Muscle of leg (tissue), 3 donors: ENCODE measurements at regions not wholly inside any gene's neighbourhood (a gene's known extent, or its start where the extent isn't known, plus 50 kb on each side); places are given as distances from the start of the nearest gene placed in this dataset.

Experiments
- DNase-seq: peaks from one replicate; pipeline ENCODE4 v3.0.0; 2013
- H3K27ac ChIP-seq: one replicate; pipeline ENCODE4 v1.5.1; 2013; ENCODE audit warnings: mild to moderate bottlenecking, low read length, control low read depth
- H3K27me3 ChIP-seq: one replicate; pipeline ENCODE4 v1.6.1; 2013; ENCODE audit warnings: low read length; ENCODE audit not compliant: control insufficient read depth, insufficient read depth
- H3K36me3 ChIP-seq: one replicate; pipeline ENCODE4 v1.6.1; 2013; ENCODE audit warnings: low read length; ENCODE audit not compliant: control insufficient read depth, insufficient read depth
- H3K4me1 ChIP-seq: one replicate; pipeline ENCODE4 v1.6.1; 2013; ENCODE audit warnings: low read length; ENCODE audit not compliant: control insufficient read depth, insufficient read depth
- H3K4me3 ChIP-seq: one replicate; pipeline ENCODE4 v1.5.1; 2013; ENCODE audit warnings: low read length, control low read depth
- H3K9me3 ChIP-seq: replicated peaks from 2 replicates; pipeline ENCODE4 v1.6.1; 2013; ENCODE audit warnings: low read depth, low read length; ENCODE audit not compliant: control insufficient read depth
- WGBS: methylation state at CpG from one replicate; pipeline ENCODE4 v1.1.5; 2013; ENCODE audit warnings: missing lambda C conversion rate; ENCODE audit not compliant: insufficient coverage; 5-methylcytosine and 5-hydroxymethylcytosine counted together

GRCh38 chr6:92281571-92282076 lies 1137.7 kb downstream of the EPHA7 start:
- H3K4me3 ChIP-seq: no peak overlapping the region
- WGBS: no CpG with 5 or more reads among the region's 3 CpGs
- peak; percentile 16 for DNase-seq
- H3K9me3 ChIP-seq: no peaks in the 10 kb centered on the region
- H3K4me1 ChIP-seq: no peaks in the 10 kb centered on the region
- H3K27ac ChIP-seq: no peak overlapping the region
- no peaks in the 10 kb centered on the region for H3K36me3 ChIP-seq
- H3K27me3 ChIP-seq: no peaks in the 10 kb centered on the region

- no peaks in the 10 kb centered on the region for H3K4me1 ChIP-seq
- no peaks in the 10 kb centered on the region for H3K36me3 ChIP-seq
- H3K27ac ChIP-seq: no peak overlapping the region
- H3K27me3 ChIP-seq: no peaks in the 10 kb centered on the region
- H3K9me3 ChIP-seq: no peaks in the 10 kb centered on the region
- no peak overlapping the region for H3K4me3 ChIP-seq
- no CpG with 5 or more reads among the region's 5 CpGs for WGBS
- no peak for DNase-seq
These were observed 1144.2 kb downstream of the EPHA7 start for GRCh38 chr6:92275150-92275549.

GRCh38 chr6:92274588-92274987 lies 1144.8 kb downstream of the EPHA7 start:
- Histone ChIP-seq H3K36me3 (no peaks in the 10 kb centered on the region), H3K4me1 (no peaks in the 10 kb centered on the region), H3K9me3 (no peaks in the 10 kb centered on the region), H3K27ac (no peak overlapping the region), H3K4me3 (no peak overlapping the region), H3K27me3 (no peaks in the 10 kb centered on the region)
- WGBS: 78% methylated on average over 4 of the region's 8 CpGs
- no peak for DNase-seq

GRCh38 chr6:92273694-92274093 lies 1145.7 kb downstream of the EPHA7 start:
- H3K36me3 ChIP-seq: no peaks in the 10 kb centered on the region
- WGBS: no CpG with 5 or more reads among the region's 2 CpGs
- H3K9me3 ChIP-seq: no peaks in the 10 kb centered on the region
- DNase-seq: no peak
- H3K4me3 ChIP-seq: no peak overlapping the region
- no peak overlapping the region for H3K27ac ChIP-seq
- no peaks in the 10 kb centered on the region for H3K27me3 ChIP-seq
- H3K4me1 ChIP-seq: no peaks in the 10 kb centered on the region

- Histone ChIP-seq H3K27ac (no peak overlapping the region), H3K27me3 (no peaks in the 10 kb centered on the region), H3K4me3 (no peak overlapping the region), H3K9me3 (no peaks in the 10 kb centered on the region), H3K4me1 (no peaks in the 10 kb centered on the region), H3K36me3 (no peaks in the 10 kb centered on the region)
- DNase-seq: no peak
- whole genome bisulfite sequencing: no CpG with 5 or more reads among the region's 1 CpG
These were observed 1148.3 kb downstream of the EPHA7 start for GRCh38 chr6:92271091-92271490.

GRCh38 chr6:92270365-92270764 lies 1149.0 kb downstream of the EPHA7 start:
- H3K27me3 ChIP-seq: no peaks in the 10 kb centered on the region
- no peak overlapping the region for H3K27ac ChIP-seq
- H3K36me3 ChIP-seq: no peaks in the 10 kb centered on the region
- no peak for DNase-seq
- WGBS: 97% methylated on average over 5 of the region's 6 CpGs
- no peaks in the 10 kb centered on the region for H3K4me1 ChIP-seq
- H3K4me3 ChIP-seq: no peak overlapping the region
- H3K9me3 ChIP-seq: no peaks in the 10 kb centered on the region

GRCh38 chr6:92267335-92267734 lies 1152.0 kb downstream of the EPHA7 start:
- H3K27ac ChIP-seq: no peak overlapping the region
- no peaks in the 10 kb centered on the region for H3K36me3 ChIP-seq
- H3K9me3 ChIP-seq: no peaks in the 10 kb centered on the region
- H3K4me1 ChIP-seq: no peaks in the 10 kb centered on the region
- WGBS: no CpG with 5 or more reads among the region's 1 CpG
- H3K4me3 ChIP-seq: no peak overlapping the region
- DNase-seq: no peak
- no peaks in the 10 kb centered on the region for H3K27me3 ChIP-seq

- H3K27ac ChIP-seq: no peak overlapping the region
- DNase-seq: no peak
- no peaks in the 10 kb centered on the region for H3K27me3 ChIP-seq
- WGBS: 64% methylated on average over 3 of the region's 6 CpGs
- H3K36me3 ChIP-seq: no peaks in the 10 kb centered on the region
- H3K4me1 ChIP-seq: no peaks in the 10 kb centered on the region
- H3K9me3 ChIP-seq: no peaks in the 10 kb centered on the region
- no peak overlapping the region for H3K4me3 ChIP-seq
These were observed 1155.5 kb downstream of the EPHA7 start for GRCh38 chr6:92263864-92264263.

- no peak overlapping the region for H3K4me3 ChIP-seq
- no peak overlapping the region for H3K27ac ChIP-seq
- H3K4me1 ChIP-seq: no peaks in the 10 kb centered on the region
- no peaks in the 10 kb centered on the region for H3K36me3 ChIP-seq
- no peaks in the 10 kb centered on the region for H3K9me3 ChIP-seq
- peak; percentile 14 for DNase-seq
- no peaks in the 10 kb centered on the region for H3K27me3 ChIP-seq
- WGBS: no CpG with 5 or more reads among the region's 2 CpGs
These were observed 1160.2 kb downstream of the EPHA7 start for GRCh38 chr6:92259171-92259570.

GRCh38 chr6:92243315-92243714 lies 1176.0 kb downstream of the EPHA7 start:
- WGBS: no CpG with 5 or more reads among the region's 3 CpGs
- no peaks in the 10 kb centered on the region for H3K9me3 ChIP-seq
- H3K4me1 ChIP-seq: no peaks in the 10 kb centered on the region
- H3K36me3 ChIP-seq: no peaks in the 10 kb centered on the region
- H3K4me3 ChIP-seq: no peak overlapping the region
- H3K27me3 ChIP-seq: no peaks in the 10 kb centered on the region
- DNase-seq: no peak
- no peak overlapping the region for H3K27ac ChIP-seq

- H3K27me3 ChIP-seq: no peaks in the 10 kb centered on the region
- no peaks in the 10 kb centered on the region for H3K36me3 ChIP-seq
- whole genome bisulfite sequencing: no CpG with 5 or more reads among the region's 1 CpG
- no peak overlapping the region for H3K27ac ChIP-seq
- H3K4me1 ChIP-seq: no peaks in the 10 kb centered on the region
- no peak overlapping the region for H3K4me3 ChIP-seq
- H3K9me3 ChIP-seq: no peaks in the 10 kb centered on the region
- DNase-seq: no peak
These were observed 1188.1 kb downstream of the EPHA7 start for GRCh38 chr6:92231171-92231701.
